ENCODE measurements at regions not wholly inside any gene's neighbourhood (a gene's known extent, or its start where the extent isn't known, plus 50 kb on each side); places are given as distances from the start of the nearest gene placed in this dataset.
A peak's percentile ranks its signal among the peaks of the same experiment; 100 is the strongest.

- TF ChIP-seq CTCF (IDR thresholded peaks at IDR 0.05; ENCODE audit: low read depth, low read length, missing control alignments): no peak
- no peak overlapping the region for H3K27ac ChIP-seq
- in situ Hi-C loops (cut with HindIII; ENCODE audit: low pct_ligation_motif_present, low sequenced_read_pairs): no loop called here
- no peak for DNase-seq
- H3K4me3 ChIP-seq (ENCODE audit: low read depth, low read length): no peak overlapping the region
- H3K27me3 ChIP-seq (replicated peaks): no peaks in the 10 kb centered on the region
- no peaks in the 10 kb centered on the region for H3K36me3 ChIP-seq (replicated peaks)
These were observed 1020.4 kb downstream of the FSTL5 start for GRCh38 chr4:161143375-161143774.

- Histone ChIP-seq H3K27me3 (replicated peaks) (no peaks in the 10 kb centered on the region), H3K4me3 (ENCODE audit: low read depth, low read length) (no peak overlapping the region), H3K36me3 (replicated peaks) (no peaks in the 10 kb centered on the region), H3K27ac (no peak overlapping the region)
- in situ Hi-C loops (cut with HindIII; ENCODE audit: low pct_ligation_motif_present, low sequenced_read_pairs): no loop called here
- no peak for DNase-seq
- no peak for TF ChIP-seq CTCF (IDR thresholded peaks at IDR 0.05; ENCODE audit: low read depth, low read length, missing control alignments)
These were observed 1029.0 kb downstream of the FSTL5 start for GRCh38 chr4:161134795-161135194.

GRCh38 chr4:161133586-161134276 is 1030.1 kb downstream of the FSTL5 start:
- Histone ChIP-seq H3K27me3 (replicated peaks) (no peaks in the 10 kb centered on the region), H3K27ac (no peak overlapping the region), H3K4me3 (ENCODE audit: low read depth, low read length) (no peak overlapping the region), H3K36me3 (replicated peaks) (no peaks in the 10 kb centered on the region)
- TF ChIP-seq CTCF (IDR thresholded peaks at IDR 0.05; ENCODE audit: low read depth, low read length, missing control alignments): no peak
- DNase-seq: no peak
- in situ Hi-C loops (cut with HindIII; ENCODE audit: low pct_ligation_motif_present, low sequenced_read_pairs): no loop called here

- TF ChIP-seq CTCF (IDR thresholded peaks at IDR 0.05; ENCODE audit: low read depth, low read length, missing control alignments): no peak
- no peak overlapping the region for H3K4me3 ChIP-seq (ENCODE audit: low read depth, low read length)
- no peaks in the 10 kb centered on the region for H3K27me3 ChIP-seq (replicated peaks)
- H3K36me3 ChIP-seq (replicated peaks): no peaks in the 10 kb centered on the region
- no peak overlapping the region for H3K27ac ChIP-seq
- DNase-seq: no peak
- in situ Hi-C loops (cut with HindIII; ENCODE audit: low pct_ligation_motif_present, low sequenced_read_pairs): no loop called here
These were observed 1030.9 kb downstream of the FSTL5 start for GRCh38 chr4:161132715-161133425.

- peak; percentile 13 for DNase-seq
- Histone ChIP-seq H3K4me3 (ENCODE audit: low read depth, low read length) (no peak overlapping the region), H3K36me3 (replicated peaks) (no peaks in the 10 kb centered on the region), H3K27ac (no peak overlapping the region), H3K27me3 (replicated peaks) (no peaks in the 10 kb centered on the region)
- in situ Hi-C loops (cut with HindIII; ENCODE audit: low pct_ligation_motif_present, low sequenced_read_pairs): no loop called here
- no peak for TF ChIP-seq CTCF (IDR thresholded peaks at IDR 0.05; ENCODE audit: low read depth, low read length, missing control alignments)
These were observed 1042.3 kb downstream of the FSTL5 start for GRCh38 chr4:161121451-161121850.

All from brain microvascular endothelial cell (primary cell).